GM13976 (cell line): ENCODE measurements at regions not wholly inside any gene's neighbourhood (a gene's known extent, or its start where the extent isn't known, plus 50 kb on each side); places are given as distances from the start of the nearest gene placed in this dataset.

Source experiments
- DNase-seq: peaks from one replicate; pipeline ENCODE4 v3.0.0; 2012; ENCODE audit warnings: low spot score
- in situ Hi-C: fragments of 300-500 bp; cut with MboI; formaldehyde crosslinking; loops from one replicate; pipeline ENCODE4 v1.12.0; 2022; ENCODE audit warnings: low sequenced_read_pairs, mixed read lengths, inconsistent platforms; ENCODE audit not compliant: unreplicated experiment
- TF ChIP-seq, protein P1 (sequence below): IDR thresholded peaks from 2 replicates; pipeline ENCODE4 v1.5.1; 2012; ENCODE audit warnings: borderline replicate concordance, mild to moderate bottlenecking; ENCODE audit not compliant: insufficient read depth; ENCODE audit errors: extremely low read depth, missing control alignments, control extremely low read depth

- in situ Hi-C loops: no loop called here
- DNase-seq: no peak
- TF ChIP-seq, protein P1, sequence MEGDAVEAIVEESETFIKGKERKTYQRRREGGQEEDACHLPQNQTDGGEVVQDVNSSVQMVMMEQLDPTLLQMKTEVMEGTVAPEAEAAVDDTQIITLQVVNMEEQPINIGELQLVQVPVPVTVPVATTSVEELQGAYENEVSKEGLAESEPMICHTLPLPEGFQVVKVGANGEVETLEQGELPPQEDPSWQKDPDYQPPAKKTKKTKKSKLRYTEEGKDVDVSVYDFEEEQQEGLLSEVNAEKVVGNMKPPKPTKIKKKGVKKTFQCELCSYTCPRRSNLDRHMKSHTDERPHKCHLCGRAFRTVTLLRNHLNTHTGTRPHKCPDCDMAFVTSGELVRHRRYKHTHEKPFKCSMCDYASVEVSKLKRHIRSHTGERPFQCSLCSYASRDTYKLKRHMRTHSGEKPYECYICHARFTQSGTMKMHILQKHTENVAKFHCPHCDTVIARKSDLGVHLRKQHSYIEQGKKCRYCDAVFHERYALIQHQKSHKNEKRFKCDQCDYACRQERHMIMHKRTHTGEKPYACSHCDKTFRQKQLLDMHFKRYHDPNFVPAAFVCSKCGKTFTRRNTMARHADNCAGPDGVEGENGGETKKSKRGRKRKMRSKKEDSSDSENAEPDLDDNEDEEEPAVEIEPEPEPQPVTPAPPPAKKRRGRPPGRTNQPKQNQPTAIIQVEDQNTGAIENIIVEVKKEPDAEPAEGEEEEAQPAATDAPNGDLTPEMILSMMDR: no peak
These were observed 162.5 kb upstream of the ISX start for GRCh38 chr22:34903416-34903815.

DNA sequence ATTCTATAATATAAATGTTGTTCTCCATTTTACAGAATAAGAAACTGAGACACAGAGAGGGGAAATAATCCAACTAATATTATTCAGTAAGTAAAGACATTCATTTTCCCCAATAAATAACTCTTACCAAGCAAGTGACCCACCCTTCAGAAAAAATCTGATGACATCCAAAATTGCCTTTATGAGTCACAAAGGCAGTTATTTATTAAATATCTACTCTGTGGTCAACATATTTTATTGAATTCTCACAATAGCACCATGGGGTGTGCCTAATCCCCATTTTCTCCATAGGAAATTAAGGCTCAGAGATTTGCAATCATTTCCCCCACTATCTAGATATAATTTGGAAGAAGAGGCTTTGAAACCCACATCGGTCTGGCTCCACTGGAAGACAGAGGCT, 161.5 kb upstream of the ISX start:
- in situ Hi-C loops: no loop called here
- TF ChIP-seq, protein P1: no peak
- DNase-seq: no peak

DNA sequence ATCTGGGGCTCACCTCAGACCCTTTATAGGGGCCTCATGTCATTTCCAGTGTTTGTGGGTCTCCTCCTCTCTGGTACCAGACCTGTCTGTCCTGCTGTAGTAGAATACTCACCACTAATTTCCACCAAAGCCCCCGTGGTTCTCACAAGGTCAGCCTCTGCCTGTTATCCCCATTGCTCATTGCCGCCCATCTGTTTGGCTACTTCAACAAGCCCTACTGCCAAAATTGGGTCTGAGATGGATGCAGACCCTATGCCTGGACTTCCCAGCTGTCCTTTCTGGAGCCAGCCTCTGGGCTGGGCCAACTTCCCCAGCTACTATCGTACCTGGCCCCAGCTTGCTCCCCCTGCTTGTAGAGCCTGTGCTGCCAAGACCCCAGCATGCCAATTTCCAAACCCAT, 152.1 kb upstream of the ISX start:
- DNase-seq: no peak
- TF ChIP-seq, protein P1: no peak
- in situ Hi-C loops: no loop called here

DNA sequence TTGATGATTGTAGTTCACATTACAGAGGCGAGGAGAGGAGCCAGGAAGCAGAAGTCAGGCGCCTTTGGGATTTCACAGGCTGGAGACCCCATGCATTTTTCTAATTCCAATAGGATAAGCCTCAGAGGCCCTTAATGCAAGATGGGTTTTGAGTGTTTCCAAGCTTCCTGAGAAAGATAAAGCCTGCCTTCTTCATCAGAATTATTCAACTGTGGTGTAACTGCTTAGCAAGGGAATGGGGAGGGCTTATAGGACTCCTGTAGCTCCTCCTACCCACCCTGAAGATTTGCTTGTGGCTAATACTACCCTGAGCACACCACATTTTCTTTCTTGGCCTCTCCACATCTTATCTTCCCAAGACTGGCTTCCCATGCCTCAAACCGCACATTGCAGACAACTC, 151.1 kb upstream of the ISX start:
- TF ChIP-seq, protein P1: no peak
- DNase-seq: no peak
- in situ Hi-C loops: no loop called here

DNA sequence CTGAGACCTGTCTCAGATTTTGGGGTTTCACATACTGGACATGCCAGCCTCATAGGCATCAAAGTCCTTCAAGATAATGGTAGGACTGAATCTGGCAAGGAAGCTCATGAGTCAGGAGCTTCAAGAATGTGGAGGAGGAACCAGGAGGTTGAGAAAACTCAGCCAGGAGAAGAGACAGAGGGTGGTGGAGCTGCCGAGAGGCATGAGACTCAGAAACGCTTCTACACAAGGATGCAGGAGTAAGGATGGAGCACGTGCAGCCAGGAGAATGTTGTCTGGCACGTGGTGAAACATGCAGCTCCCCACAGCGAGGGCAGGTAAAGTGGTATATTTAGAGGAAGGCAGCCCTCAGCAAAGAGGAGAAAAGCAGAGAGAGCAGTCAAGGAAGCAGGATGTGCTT, 148.7 kb upstream of the ISX start:
- in situ Hi-C loops: no loop called here
- TF ChIP-seq, protein P1: no peak
- no peak for DNase-seq

- TF ChIP-seq, protein P1: no peak
- in situ Hi-C loops: no loop called here
- no peak for DNase-seq
These were observed 134.9 kb upstream of the ISX start for GRCh38 chr22:34931026-34931425.

GRCh38 chr22:34934261-34934660, 131.7 kb upstream of the ISX start:
- TF ChIP-seq, protein P1: no peak
- in situ Hi-C loops: no loop called here
- DNase-seq: no peak
